ENCODE measurements at regions not wholly inside any gene's neighbourhood (a gene's known extent, or its start where the extent isn't known, plus 50 kb on each side); places are given as distances from the start of the nearest gene placed in this dataset.

DNA sequence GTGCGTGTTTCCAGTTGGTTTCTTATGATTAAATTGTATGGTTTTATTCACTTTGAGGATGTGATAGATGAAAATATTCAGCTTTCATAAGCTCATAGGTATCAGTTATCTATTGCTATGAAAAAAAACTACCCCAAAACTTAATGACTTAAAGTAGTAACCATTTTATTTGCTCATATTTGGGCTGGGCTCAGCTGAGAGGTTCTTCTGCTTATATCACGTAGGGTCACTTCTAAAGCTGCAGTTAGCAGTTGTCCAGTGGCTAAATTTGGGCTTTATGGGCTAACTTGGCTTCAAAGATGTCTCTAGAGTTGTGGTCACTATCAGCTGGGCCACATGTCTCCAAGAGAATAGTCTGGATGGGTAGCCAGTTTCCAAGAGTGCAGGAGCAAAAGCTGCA lies 206.4 kb upstream of the LYPLAL1 start:
- H3K9me3 Mint-ChIP-seq, result peaks cover 0 to 5% (median 0%) of the 10 kb centered on the region in 7 donors
- Histone ChIP-seq H4K20me1 (ENCODE audit: insufficient read depth, low read length) (no peaks in the 10 kb centered on the region), H3K9ac (ENCODE audit: insufficient read depth, low read length, poor library complexity, severe bottlenecking) (no peak overlapping the region), H3K9me3 (replicated peaks in 1 of 2; ENCODE audit: control insufficient read depth in 1 of 2, insufficient read depth in 1 of 2, low read length in 2 of 2) (no peaks in the 10 kb centered on the region), H2AFZ (ENCODE audit: insufficient read depth, low read depth, low read length, poor library complexity, severe bottlenecking) (no peak overlapping the region), H3K27ac (ENCODE audit: low read depth in 1 of 2, low read length in 2 of 2) (no peak overlapping the region), H3K79me2 (ENCODE audit: insufficient read depth, low read length) (no peaks in the 10 kb centered on the region), H3K27me3 (ENCODE audit: control insufficient read depth in 2 of 2, insufficient read depth in 2 of 2, low read length in 2 of 2) (no peaks in the 10 kb centered on the region), H3K4me1 (ENCODE audit: control insufficient read depth in 1 of 2, insufficient read depth in 2 of 2, low read length in 2 of 2) (no peaks in the 10 kb centered on the region), H3K4me3 (replicated peaks in 1 of 3; ENCODE audit: low read depth in 2 of 3, low read length in 3 of 3) (no peak overlapping the region), H3K4me2 (replicated peaks; ENCODE audit: extremely low read depth, low read length, poor library complexity, severe bottlenecking) (no peak overlapping the region), H3K36me3 (replicated peaks in 1 of 2; ENCODE audit: control insufficient read depth in 1 of 2, insufficient read depth in 2 of 2, low read length in 2 of 2) (no peaks in the 10 kb centered on the region)
- intact Hi-C loops (cut with micrococcal nuclease), result no loop called here
- no peaks in the 10 kb centered on the region for H3K4me1 Mint-ChIP-seq
- no peak overlapping the region for H3K4me3 Mint-ChIP-seq
- 80% methylated on average over 1 of the region's 2 CpGs for WGBS (ENCODE audit: insufficient coverage)
- no peak overlapping the region for H3K27ac Mint-ChIP-seq
- TF ChIP-seq, protein P1, sequence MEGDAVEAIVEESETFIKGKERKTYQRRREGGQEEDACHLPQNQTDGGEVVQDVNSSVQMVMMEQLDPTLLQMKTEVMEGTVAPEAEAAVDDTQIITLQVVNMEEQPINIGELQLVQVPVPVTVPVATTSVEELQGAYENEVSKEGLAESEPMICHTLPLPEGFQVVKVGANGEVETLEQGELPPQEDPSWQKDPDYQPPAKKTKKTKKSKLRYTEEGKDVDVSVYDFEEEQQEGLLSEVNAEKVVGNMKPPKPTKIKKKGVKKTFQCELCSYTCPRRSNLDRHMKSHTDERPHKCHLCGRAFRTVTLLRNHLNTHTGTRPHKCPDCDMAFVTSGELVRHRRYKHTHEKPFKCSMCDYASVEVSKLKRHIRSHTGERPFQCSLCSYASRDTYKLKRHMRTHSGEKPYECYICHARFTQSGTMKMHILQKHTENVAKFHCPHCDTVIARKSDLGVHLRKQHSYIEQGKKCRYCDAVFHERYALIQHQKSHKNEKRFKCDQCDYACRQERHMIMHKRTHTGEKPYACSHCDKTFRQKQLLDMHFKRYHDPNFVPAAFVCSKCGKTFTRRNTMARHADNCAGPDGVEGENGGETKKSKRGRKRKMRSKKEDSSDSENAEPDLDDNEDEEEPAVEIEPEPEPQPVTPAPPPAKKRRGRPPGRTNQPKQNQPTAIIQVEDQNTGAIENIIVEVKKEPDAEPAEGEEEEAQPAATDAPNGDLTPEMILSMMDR (IDR thresholded peaks at IDR 0.05), result no peak
- H3K27me3 Mint-ChIP-seq (ENCODE audit: low read depth in 3 of 3), result peaks cover 0 to 1% (median 0%) of the 10 kb centered on the region in 3 donors
- H3K36me3 Mint-ChIP-seq, result no peaks in the 10 kb centered on the region
- no peak for DNase-seq

GRCh38 chr1:218967836-218968235 lies 205.8 kb upstream of the LYPLAL1 start:
- intact Hi-C loops (cut with micrococcal nuclease), result no loop called here
- Mint-ChIP-seq H3K9me3 (peaks cover 0 to 5% (median 0%) of the 10 kb centered on the region in 7 donors), H3K27ac (no peak overlapping the region), H3K27me3 (ENCODE audit: low read depth in 3 of 3) (peaks cover 0 to 1% (median 0%) of the 10 kb centered on the region in 3 donors), H3K36me3 (no peaks in the 10 kb centered on the region), H3K4me3 (no peak overlapping the region), H3K4me1 (no peaks in the 10 kb centered on the region)
- Histone ChIP-seq H3K27me3 (ENCODE audit: control insufficient read depth in 2 of 2, insufficient read depth in 2 of 2, low read length in 2 of 2) (no peaks in the 10 kb centered on the region), H3K36me3 (replicated peaks in 1 of 2; ENCODE audit: control insufficient read depth in 1 of 2, insufficient read depth in 2 of 2, low read length in 2 of 2) (no peaks in the 10 kb centered on the region), H2AFZ (ENCODE audit: insufficient read depth, low read depth, low read length, poor library complexity, severe bottlenecking) (no peak overlapping the region), H3K4me1 (ENCODE audit: control insufficient read depth in 1 of 2, insufficient read depth in 2 of 2, low read length in 2 of 2) (no peaks in the 10 kb centered on the region), H3K9me3 (replicated peaks in 1 of 2; ENCODE audit: control insufficient read depth in 1 of 2, insufficient read depth in 1 of 2, low read length in 2 of 2) (no peaks in the 10 kb centered on the region), H3K4me3 (replicated peaks in 1 of 3; ENCODE audit: low read depth in 2 of 3, low read length in 3 of 3) (no peak overlapping the region), H3K4me2 (replicated peaks; ENCODE audit: extremely low read depth, low read length, poor library complexity, severe bottlenecking) (no peak overlapping the region), H4K20me1 (ENCODE audit: insufficient read depth, low read length) (no peaks in the 10 kb centered on the region), H3K79me2 (ENCODE audit: insufficient read depth, low read length) (no peaks in the 10 kb centered on the region), H3K9ac (ENCODE audit: insufficient read depth, low read length, poor library complexity, severe bottlenecking) (no peak overlapping the region), H3K27ac (ENCODE audit: low read depth in 1 of 2, low read length in 2 of 2) (no peak overlapping the region)
- TF ChIP-seq, protein P1 (IDR thresholded peaks at IDR 0.05), result no peak
- DNase-seq, result no peak
- WGBS (ENCODE audit: insufficient coverage), result 38% methylated on average over 1 of the region's 2 CpGs
